MM.1S (cell line): ENCODE measurements at regions not wholly inside any gene's neighbourhood (a gene's known extent, or its start where the extent isn't known, plus 50 kb on each side); places are given as distances from the start of the nearest gene placed in this dataset.

ENCODE experiments used
- CTCF ChIP-seq: fragments of 300-600 bp; sonication (generic); IDR thresholded peaks from 2 replicates; pipeline ENCODE4 v1.5.1; 2016; ENCODE audit warnings: antibody characterized with exemption, low read length, mixed read lengths
- EZH2phosphoT487 ChIP-seq: fragments of 300-600 bp; sonication (generic); IDR thresholded peaks from 2 replicates; pipeline ENCODE4 v1.6.1; 2018; ENCODE audit warnings: antibody characterized with exemption, low read length

- TF ChIP-seq CTCF (no peak), EZH2phosphoT487 (no peak)
These were observed 548.0 kb downstream of the TCERG1L start for GRCh38 chr10:130763491-130763890.
